ENCODE measurements at regions not wholly inside any gene's neighbourhood (a gene's known extent, or its start where the extent isn't known, plus 50 kb on each side); places are given as distances from the start of the nearest gene placed in this dataset.
"Not testable (repeated sequence)": the region's sequence is repeated elsewhere in the genome, so short reads cannot be mapped to it uniquely, and the experiment has no call there.

DNA sequence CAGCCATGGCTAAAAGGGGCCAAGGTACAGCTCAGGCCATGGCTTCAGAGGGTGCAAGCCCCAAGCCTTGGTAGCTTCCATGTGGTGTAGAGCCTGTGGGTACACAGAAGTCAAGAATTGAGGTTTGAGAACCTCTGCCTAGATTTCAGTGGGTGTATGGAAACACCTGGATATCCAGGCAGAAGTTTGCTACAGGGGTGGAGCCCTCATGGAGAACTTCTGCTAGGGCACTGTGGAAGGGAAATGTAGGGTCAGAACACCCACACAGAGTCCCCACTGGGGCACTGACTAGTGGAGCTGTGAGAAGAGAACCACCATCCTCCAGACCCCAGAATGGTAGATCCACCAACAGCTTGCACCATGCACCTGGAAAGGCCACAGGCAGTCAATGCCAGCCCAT is 177.4 kb upstream of the HTR1E start:
- TF ChIP-seq, protein P1, sequence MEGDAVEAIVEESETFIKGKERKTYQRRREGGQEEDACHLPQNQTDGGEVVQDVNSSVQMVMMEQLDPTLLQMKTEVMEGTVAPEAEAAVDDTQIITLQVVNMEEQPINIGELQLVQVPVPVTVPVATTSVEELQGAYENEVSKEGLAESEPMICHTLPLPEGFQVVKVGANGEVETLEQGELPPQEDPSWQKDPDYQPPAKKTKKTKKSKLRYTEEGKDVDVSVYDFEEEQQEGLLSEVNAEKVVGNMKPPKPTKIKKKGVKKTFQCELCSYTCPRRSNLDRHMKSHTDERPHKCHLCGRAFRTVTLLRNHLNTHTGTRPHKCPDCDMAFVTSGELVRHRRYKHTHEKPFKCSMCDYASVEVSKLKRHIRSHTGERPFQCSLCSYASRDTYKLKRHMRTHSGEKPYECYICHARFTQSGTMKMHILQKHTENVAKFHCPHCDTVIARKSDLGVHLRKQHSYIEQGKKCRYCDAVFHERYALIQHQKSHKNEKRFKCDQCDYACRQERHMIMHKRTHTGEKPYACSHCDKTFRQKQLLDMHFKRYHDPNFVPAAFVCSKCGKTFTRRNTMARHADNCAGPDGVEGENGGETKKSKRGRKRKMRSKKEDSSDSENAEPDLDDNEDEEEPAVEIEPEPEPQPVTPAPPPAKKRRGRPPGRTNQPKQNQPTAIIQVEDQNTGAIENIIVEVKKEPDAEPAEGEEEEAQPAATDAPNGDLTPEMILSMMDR (IDR thresholded peaks at IDR 0.05): not testable (repeated sequence)
- TF ChIP-seq POLR2A (IDR thresholded peaks at IDR 0.05): not testable (repeated sequence)

Measured in body of pancreas (tissue), 4 donors.